LHCN-M2 (cell line): ENCODE measurements at regions not wholly inside any gene's neighbourhood (a gene's known extent, or its start where the extent isn't known, plus 50 kb on each side); places are given as distances from the start of the nearest gene placed in this dataset.
"Not testable (repeated sequence)": the region's sequence is repeated elsewhere in the genome, so short reads cannot be mapped to it uniquely, and the experiment has no call there.

Source experiments
- DNase-seq: peaks from one replicate; pipeline ENCODE4 v3.0.0-alpha.2; 2012; ENCODE audit warnings: low read depth

DNA sequence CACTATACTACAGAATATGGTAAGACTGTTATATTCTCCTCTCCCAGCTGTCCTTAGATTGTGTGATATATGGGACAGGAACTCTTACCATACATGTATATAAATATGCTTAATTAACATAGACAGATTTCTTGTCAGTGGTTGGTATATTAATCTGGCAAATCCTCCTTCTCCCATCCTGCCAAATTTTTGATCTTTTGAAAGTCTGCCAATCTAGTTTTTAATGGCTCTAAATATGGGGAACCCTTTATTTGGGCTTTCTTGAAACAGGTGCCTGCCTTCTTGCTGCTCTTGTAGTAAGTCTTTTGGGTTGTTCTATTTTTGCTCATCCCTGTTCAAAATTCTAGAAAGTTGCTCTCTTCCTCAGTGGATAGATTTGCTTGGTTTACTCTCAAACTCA is 63.5 kb downstream of the SPATA31D1 start:
- DNase-seq, result no peak

- DNase-seq, result no peak
These were observed 65.9 kb downstream of the SPATA31D1 start for GRCh38 chr9:82054264-82055015.

DNA sequence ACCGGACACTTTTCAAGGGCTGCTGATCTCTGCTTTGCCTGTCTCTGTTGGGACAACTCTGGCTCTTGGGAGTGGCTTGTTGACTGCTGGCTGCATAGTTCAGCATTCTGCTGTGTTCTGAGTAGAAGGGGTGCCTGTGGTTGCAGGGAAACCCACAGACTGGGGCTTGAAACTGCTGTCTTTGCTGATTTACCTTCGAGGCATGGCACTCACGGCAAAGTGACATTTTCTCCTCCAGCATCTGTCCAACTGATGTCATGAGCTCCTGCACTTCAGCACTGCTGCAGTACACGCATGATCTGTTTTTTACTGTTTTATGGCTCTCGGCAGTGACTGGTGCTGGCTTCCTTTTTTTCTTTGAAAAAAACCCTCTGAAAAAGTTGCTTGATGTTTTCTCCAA is 69.2 kb downstream of the SPATA31D1 start:
- no peak for DNase-seq

GRCh38 chr9:82061801-82062200 is 73.2 kb downstream of the SPATA31D1 start:
- DNase-seq, result not testable (repeated sequence)

- no peak for DNase-seq
These were observed 73.7 kb downstream of the SPATA31D1 start for GRCh38 chr9:82062245-82062644.

GRCh38 chr9:82073551-82074543 is 85.3 kb downstream of the SPATA31D1 start:
- DNase-seq, result no peak

DNA sequence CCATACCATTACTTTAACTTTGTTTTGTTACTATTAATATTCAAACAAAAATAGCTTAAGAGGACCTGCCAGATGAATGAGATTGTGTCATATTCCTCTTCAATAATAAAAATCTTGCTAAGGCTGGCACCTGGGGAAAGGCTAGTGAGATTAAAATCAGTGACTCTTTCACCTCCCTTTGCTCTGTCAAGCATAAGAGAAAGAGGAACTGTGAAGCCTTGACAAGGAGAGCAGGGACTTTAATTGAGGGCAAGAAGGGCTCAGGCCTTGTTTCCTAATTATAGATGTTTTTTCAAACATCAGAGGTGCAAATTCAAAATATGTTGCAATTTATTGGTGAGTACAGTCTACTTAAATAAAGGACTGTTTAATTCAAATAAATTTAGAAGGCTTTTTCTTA is 91.7 kb downstream of the SPATA31D1 start:
- DNase-seq, result no peak

DNA sequence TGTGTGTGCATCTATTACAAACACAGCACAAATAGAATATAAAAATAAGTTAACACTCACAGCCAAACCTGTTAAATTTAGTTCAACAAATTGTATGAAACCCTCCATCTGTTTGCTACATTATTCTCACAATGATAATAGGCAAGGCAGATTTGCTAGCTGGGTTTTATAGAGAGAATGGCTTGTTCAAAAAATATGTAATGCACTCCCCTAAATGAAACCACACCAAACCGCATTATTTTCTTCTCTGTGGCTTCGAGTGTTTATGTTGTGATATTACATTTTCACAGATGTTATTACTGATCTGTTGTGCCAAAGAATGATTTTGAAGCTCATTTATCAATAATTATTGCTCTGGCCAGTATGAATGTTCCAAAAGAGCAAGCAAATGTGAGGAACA is 92.9 kb downstream of the SPATA31D1 start:
- DNase-seq, result no peak

DNA sequence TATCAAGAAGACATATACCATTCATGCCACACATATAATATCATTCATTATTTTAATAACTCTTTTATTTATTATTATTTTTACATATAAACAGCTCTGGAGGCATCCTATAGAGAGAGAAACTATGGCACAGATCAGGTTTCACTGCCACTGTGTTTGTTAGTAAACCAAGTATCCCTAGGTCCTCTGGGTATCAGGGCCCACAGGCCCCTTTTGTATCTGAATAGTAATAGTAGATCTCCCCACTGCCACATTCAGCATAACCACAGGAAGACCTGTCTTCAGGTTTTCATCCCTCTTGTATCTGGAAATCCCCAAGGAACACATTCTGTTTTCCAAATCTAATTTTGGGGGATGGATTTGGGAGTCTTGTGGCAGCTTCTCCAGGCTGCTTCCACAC is 94.0 kb downstream of the SPATA31D1 start:
- no peak for DNase-seq

DNA sequence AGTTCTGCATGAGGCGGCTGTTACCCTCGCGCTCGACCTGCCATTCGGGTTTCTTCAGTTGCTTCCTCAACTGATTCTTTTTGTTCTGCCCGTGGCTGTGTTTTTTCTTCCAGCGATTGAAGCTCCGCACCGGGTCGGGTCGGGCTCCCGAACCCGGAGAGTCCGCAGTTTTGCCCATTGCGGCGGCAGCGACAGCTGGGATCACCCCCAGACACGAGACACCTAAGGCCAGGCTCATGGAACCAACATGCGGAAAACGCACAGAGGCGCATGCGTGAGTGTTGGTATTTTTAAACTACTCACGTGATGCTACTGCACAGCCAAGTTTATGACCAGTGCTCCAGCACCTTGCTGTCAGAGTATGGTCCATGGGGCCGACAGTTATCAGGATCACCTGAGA is 100.0 kb downstream of the SPATA31D1 start:
- no peak for DNase-seq

DNA sequence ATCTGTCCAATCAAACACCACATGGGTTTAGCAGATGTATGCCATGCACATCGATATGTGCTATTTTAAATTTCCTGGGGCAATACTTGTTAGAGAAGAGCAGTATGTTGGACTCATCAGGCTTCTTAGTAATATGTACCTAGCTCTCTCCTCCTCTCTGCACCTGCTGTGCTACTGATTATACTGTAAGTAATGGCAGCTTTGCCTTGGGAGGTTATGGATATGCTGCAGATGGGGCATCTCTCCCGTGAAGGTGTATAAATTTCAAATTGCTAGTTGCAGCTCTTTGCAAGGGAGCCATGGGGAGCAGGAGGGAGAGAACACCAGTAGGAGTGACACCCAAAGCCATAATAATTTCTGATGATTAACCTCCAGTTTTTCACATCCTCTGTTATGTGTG is 101.5 kb downstream of the SPATA31D1 start:
- DNase-seq, result no peak

GRCh38 chr9:82091100-82091499 is 102.5 kb downstream of the SPATA31D1 start:
- no peak for DNase-seq

DNA sequence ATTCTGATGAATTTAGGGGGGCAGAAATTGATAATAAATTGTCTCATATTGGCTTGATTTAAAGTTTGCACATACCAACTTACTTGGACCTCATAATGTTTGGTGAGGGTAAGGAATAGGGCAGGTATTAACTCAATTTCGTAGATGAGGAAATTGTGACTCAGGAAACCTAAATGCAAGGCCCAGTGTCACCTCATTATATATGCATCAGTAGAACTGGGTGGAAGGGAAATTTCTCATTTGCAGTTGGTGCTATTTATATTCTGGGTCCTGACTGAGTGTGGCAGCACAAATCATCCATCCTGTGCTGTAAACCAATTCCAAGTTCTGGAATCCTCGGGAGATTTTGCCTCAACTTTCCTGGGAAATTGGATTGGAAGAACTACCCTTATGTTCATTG is 103.0 kb downstream of the SPATA31D1 start:
- DNase-seq, result no peak

DNA sequence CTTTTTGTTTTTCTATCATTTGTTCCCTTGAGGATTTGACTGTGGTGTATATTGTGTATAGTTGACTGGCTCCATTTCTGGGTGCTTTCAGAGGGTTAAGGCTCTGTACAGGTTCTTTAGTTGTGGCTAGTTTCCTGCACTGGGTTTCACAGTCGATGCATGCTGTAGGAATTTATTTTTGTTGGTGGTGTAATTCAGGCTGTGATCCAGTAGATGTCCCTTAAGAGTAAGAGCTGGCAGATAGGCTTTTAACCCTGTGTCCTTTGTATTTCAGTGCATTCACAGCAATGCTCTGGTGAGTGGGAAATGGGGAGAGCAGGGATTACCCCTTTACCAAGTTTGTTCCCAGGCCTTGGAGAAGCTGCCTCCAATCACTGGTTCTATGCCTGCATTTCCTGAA is 112.9 kb downstream of the SPATA31D1 start:
- DNase-seq, result no peak

- no peak for DNase-seq
These were observed 115.7 kb downstream of the SPATA31D1 start for GRCh38 chr9:82104252-82104651.

GRCh38 chr9:82105729-82106128 is 117.2 kb downstream of the SPATA31D1 start:
- no peak for DNase-seq

GRCh38 chr9:82106536-82106935 is 118.0 kb downstream of the SPATA31D1 start:
- DNase-seq, result no peak

GRCh38 chr9:82108474-82108873 is 119.9 kb downstream of the SPATA31D1 start:
- DNase-seq, result no peak

DNA sequence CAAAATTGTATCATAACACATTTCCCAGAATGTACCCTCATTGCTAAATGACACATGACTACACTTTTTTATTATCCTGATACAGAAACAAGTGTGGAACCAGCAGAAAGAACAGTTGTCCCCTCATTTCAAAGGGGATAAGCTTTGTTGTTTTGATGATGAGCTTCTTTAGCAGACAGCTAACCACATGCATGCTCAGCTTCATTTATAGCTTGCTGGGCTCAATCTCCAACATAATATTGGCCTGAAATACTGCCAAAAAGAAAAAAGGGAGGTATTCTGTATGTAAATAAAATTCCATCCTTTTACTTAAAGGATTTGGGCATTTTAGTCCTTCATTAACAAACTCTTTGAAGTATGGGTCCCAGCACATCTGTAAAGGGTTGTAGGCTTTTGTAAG is 120.4 kb downstream of the SPATA31D1 start:
- DNase-seq, result no peak

- no peak for DNase-seq
These were observed 121.1 kb downstream of the SPATA31D1 start for GRCh38 chr9:82109626-82110025.

DNA sequence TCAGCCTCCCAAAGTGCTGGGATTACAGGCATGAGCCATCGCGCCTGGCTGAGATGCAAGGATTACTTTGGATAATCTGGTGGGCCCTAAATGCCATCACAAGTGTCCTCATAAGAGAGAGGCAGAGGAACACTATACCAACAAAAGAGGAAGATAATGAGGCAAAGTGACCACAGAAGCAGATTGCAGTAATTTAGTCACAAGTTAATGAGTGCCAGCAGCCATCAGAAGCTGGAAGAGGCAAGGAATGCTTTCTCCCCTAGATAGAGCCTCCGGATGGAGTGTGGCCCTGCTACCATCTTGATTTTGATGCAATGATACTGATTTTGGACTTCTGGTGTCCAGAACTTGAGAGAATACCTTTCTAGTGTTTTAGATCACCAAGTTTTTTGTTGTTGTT is 122.3 kb downstream of the SPATA31D1 start:
- DNase-seq, result no peak

DNA sequence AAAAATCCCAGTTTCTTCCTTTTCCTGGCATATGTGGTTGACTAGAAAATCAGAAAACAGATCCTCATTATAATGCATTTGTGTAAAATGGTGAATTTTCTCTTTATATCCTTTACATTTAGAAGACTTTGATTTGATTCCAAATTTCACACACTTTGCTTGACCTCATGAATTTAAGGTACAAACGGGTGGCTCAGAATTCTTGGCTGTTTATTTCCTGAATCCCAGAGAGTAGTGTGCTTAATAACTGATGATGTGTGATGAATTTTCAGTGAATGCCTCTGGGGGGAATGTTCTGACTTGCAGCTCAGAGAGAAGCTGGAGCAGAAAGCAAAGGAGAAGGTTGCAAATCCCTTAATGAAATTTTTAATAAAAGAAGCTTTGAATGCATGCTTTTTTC is 126.8 kb downstream of the SPATA31D1 start:
- DNase-seq, result no peak

DNA sequence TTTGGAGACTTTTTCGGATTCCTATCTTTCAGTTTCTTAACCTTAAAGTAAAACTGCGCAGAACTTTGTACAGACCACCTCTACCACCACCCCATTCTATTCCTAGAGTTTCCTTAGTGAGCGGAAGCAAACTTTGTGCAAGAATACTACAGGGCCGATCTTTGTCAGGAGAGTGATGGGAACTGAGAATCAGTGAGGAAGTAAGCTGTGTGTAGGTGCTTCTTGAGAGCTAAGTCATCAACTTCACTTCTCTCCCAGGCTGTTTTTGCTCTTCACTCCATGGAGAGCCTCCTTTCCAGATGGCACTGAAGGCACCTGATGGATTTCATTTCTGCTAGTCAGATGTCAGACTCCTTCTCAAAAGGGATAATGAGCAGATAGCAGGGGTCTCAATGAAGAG is 127.3 kb downstream of the SPATA31D1 start:
- DNase-seq, result no peak
